ENCODE measurements at regions not wholly inside any gene's neighbourhood (a gene's known extent, or its start where the extent isn't known, plus 50 kb on each side); places are given as distances from the start of the nearest gene placed in this dataset.
"Not testable (repeated sequence)": the region's sequence is repeated elsewhere in the genome, so short reads cannot be mapped to it uniquely, and the experiment has no call there.

GRCh38 chr2:58358026-58358425, 116.9 kb upstream of the FANCL start:
- no peak overlapping the region for H3K9ac ChIP-seq (ENCODE audit: low read length)

GRCh38 chr2:58357521-58357920, 116.4 kb upstream of the FANCL start:
- no peaks in the 10 kb centered on the region for H3K27me3 ChIP-seq (ENCODE audit: control insufficient read depth in 1 of 2, insufficient read depth in 2 of 2, low read length in 2 of 2)
- H3K4me1 ChIP-seq (ENCODE audit: insufficient read depth, low read length) = no peaks in the 10 kb centered on the region

More at GRCh38 chr2:58358026-58358425, 116.9 kb upstream of the FANCL start:
- Histone ChIP-seq H3K27ac (ENCODE audit: low read depth, low read length) (no peak overlapping the region), H3K36me3 (ENCODE audit: insufficient read depth, low read length) (no peaks in the 10 kb centered on the region), H3K4me3 (ENCODE audit: low read depth in 1 of 2, low read length in 2 of 2) (no peak overlapping the region), H3K9me3 (ENCODE audit: low read length) (no peaks in the 10 kb centered on the region), H3K27me3 (ENCODE audit: control insufficient read depth in 1 of 2, insufficient read depth in 2 of 2, low read length in 2 of 2) (no peaks in the 10 kb centered on the region), H3K4me1 (ENCODE audit: insufficient read depth, low read length) (no peaks in the 10 kb centered on the region)

GRCh38 chr2:58354230-58354629, 113.1 kb upstream of the FANCL start:
- Histone ChIP-seq H3K27me3 (ENCODE audit: control insufficient read depth in 1 of 2, insufficient read depth in 2 of 2, low read length in 2 of 2) (no peaks in the 10 kb centered on the region), H3K27ac (ENCODE audit: low read depth, low read length) (no peak overlapping the region), H3K36me3 (ENCODE audit: insufficient read depth, low read length) (no peaks in the 10 kb centered on the region), H3K9me3 (ENCODE audit: low read length) (no peaks in the 10 kb centered on the region), H3K9ac (ENCODE audit: low read length) (no peak overlapping the region), H3K4me1 (ENCODE audit: insufficient read depth, low read length) (no peaks in the 10 kb centered on the region), H3K4me3 (ENCODE audit: low read depth in 1 of 2, low read length in 2 of 2) (no peak overlapping the region)

More at GRCh38 chr2:58357521-58357920, 116.4 kb upstream of the FANCL start:
- Histone ChIP-seq H3K4me3 (ENCODE audit: low read depth in 1 of 2, low read length in 2 of 2) (no peak overlapping the region), H3K36me3 (ENCODE audit: insufficient read depth, low read length) (no peaks in the 10 kb centered on the region), H3K9ac (ENCODE audit: low read length) (no peak overlapping the region), H3K9me3 (ENCODE audit: low read length) (no peaks in the 10 kb centered on the region), H3K27ac (ENCODE audit: low read depth, low read length) (no peak overlapping the region)

GRCh38 chr2:58350484-58350883, 109.4 kb upstream of the FANCL start:
- Histone ChIP-seq H3K4me1 (ENCODE audit: insufficient read depth, low read length) (no peaks in the 10 kb centered on the region), H3K9me3 (ENCODE audit: low read length) (no peaks in the 10 kb centered on the region), H3K27me3 (ENCODE audit: control insufficient read depth in 1 of 2, insufficient read depth in 2 of 2, low read length in 2 of 2) (no peaks in the 10 kb centered on the region), H3K4me3 (ENCODE audit: low read depth in 1 of 2, low read length in 2 of 2) (no peak overlapping the region), H3K36me3 (ENCODE audit: insufficient read depth, low read length) (no peaks in the 10 kb centered on the region), H3K27ac (ENCODE audit: low read depth, low read length) (no peak overlapping the region), H3K9ac (ENCODE audit: low read length) (no peak overlapping the region)

- no peak overlapping the region for H3K27ac ChIP-seq (ENCODE audit: low read depth, low read length)
- H3K4me1 ChIP-seq (ENCODE audit: insufficient read depth, low read length) = no peaks in the 10 kb centered on the region
- H3K36me3 ChIP-seq (ENCODE audit: insufficient read depth, low read length) = no peaks in the 10 kb centered on the region
- no peak overlapping the region for H3K9ac ChIP-seq (ENCODE audit: low read length)
- no peaks in the 10 kb centered on the region for H3K9me3 ChIP-seq (ENCODE audit: low read length)
- H3K27me3 ChIP-seq (ENCODE audit: control insufficient read depth in 1 of 2, insufficient read depth in 2 of 2, low read length in 2 of 2) = no peaks in the 10 kb centered on the region
- no peak overlapping the region for H3K4me3 ChIP-seq (ENCODE audit: low read depth in 1 of 2, low read length in 2 of 2)
Measured at GRCh38 chr2:58347810-58348209, 106.7 kb upstream of the FANCL start.

GRCh38 chr2:58341047-58341446, 99.9 kb upstream of the FANCL start:
- H3K9ac ChIP-seq (ENCODE audit: low read length) = no peak overlapping the region
- no peaks in the 10 kb centered on the region for H3K4me1 ChIP-seq (ENCODE audit: insufficient read depth, low read length)
- H3K27ac ChIP-seq (ENCODE audit: low read depth, low read length) = no peak overlapping the region
- no peaks in the 10 kb centered on the region for H3K9me3 ChIP-seq (ENCODE audit: low read length)
- H3K36me3 ChIP-seq (ENCODE audit: insufficient read depth, low read length) = no peaks in the 10 kb centered on the region
- no peaks in the 10 kb centered on the region for H3K27me3 ChIP-seq (ENCODE audit: control insufficient read depth in 1 of 2, insufficient read depth in 2 of 2, low read length in 2 of 2)
- no peak overlapping the region for H3K4me3 ChIP-seq (ENCODE audit: low read depth in 1 of 2, low read length in 2 of 2)

- Histone ChIP-seq H3K36me3 (ENCODE audit: insufficient read depth, low read length) (no peaks in the 10 kb centered on the region), H3K4me1 (ENCODE audit: insufficient read depth, low read length) (no peaks in the 10 kb centered on the region), H3K27me3 (ENCODE audit: control insufficient read depth in 1 of 2, insufficient read depth in 2 of 2, low read length in 2 of 2) (no peaks in the 10 kb centered on the region), H3K9me3 (ENCODE audit: low read length) (no peaks in the 10 kb centered on the region), H3K4me3 (ENCODE audit: low read depth in 1 of 2, low read length in 2 of 2) (no peak overlapping the region), H3K9ac (ENCODE audit: low read length) (no peak overlapping the region), H3K27ac (ENCODE audit: low read depth, low read length) (no peak overlapping the region)
Measured at GRCh38 chr2:58339548-58340243, 98.6 kb upstream of the FANCL start.

GRCh38 chr2:58336416-58336815, 95.3 kb upstream of the FANCL start:
- Histone ChIP-seq H3K27me3 (ENCODE audit: control insufficient read depth in 1 of 2, insufficient read depth in 2 of 2, low read length in 2 of 2) (no peaks in the 10 kb centered on the region), H3K27ac (ENCODE audit: low read depth, low read length) (no peak overlapping the region), H3K4me1 (ENCODE audit: insufficient read depth, low read length) (no peaks in the 10 kb centered on the region), H3K36me3 (ENCODE audit: insufficient read depth, low read length) (no peaks in the 10 kb centered on the region), H3K9ac (ENCODE audit: low read length) (no peak overlapping the region), H3K4me3 (ENCODE audit: low read depth in 1 of 2, low read length in 2 of 2) (no peak overlapping the region), H3K9me3 (ENCODE audit: low read length) (no peaks in the 10 kb centered on the region)

GRCh38 chr2:58334414-58334813, 93.3 kb upstream of the FANCL start:
- Histone ChIP-seq H3K4me3 (ENCODE audit: low read depth in 1 of 2, low read length in 2 of 2) (no peak overlapping the region), H3K9me3 (ENCODE audit: low read length) (no peaks in the 10 kb centered on the region), H3K27me3 (ENCODE audit: control insufficient read depth in 1 of 2, insufficient read depth in 2 of 2, low read length in 2 of 2) (no peaks in the 10 kb centered on the region), H3K27ac (ENCODE audit: low read depth, low read length) (no peak overlapping the region), H3K9ac (ENCODE audit: low read length) (no peak overlapping the region), H3K36me3 (ENCODE audit: insufficient read depth, low read length) (no peaks in the 10 kb centered on the region), H3K4me1 (ENCODE audit: insufficient read depth, low read length) (no peaks in the 10 kb centered on the region)

GRCh38 chr2:58325296-58325895, 84.3 kb upstream of the FANCL start:
- not testable (repeated sequence) for H3K9me3 ChIP-seq (ENCODE audit: low read length); H3K9ac ChIP-seq (ENCODE audit: low read length); H3K36me3 ChIP-seq (ENCODE audit: insufficient read depth, low read length); H3K4me3 ChIP-seq (ENCODE audit: low read depth in 1 of 2, low read length in 2 of 2); H3K4me1 ChIP-seq (ENCODE audit: insufficient read depth, low read length); H3K27ac ChIP-seq (ENCODE audit: low read depth, low read length); H3K27me3 ChIP-seq (ENCODE audit: control insufficient read depth in 1 of 2, insufficient read depth in 2 of 2, low read length in 2 of 2)

- Histone ChIP-seq H3K27me3 (ENCODE audit: control insufficient read depth in 1 of 2, insufficient read depth in 2 of 2, low read length in 2 of 2) (no peaks in the 10 kb centered on the region), H3K36me3 (ENCODE audit: insufficient read depth, low read length) (no peaks in the 10 kb centered on the region), H3K4me3 (ENCODE audit: low read depth in 1 of 2, low read length in 2 of 2) (no peak overlapping the region), H3K27ac (ENCODE audit: low read depth, low read length) (no peak overlapping the region), H3K9me3 (ENCODE audit: low read length) (no peaks in the 10 kb centered on the region), H3K9ac (ENCODE audit: low read length) (no peak overlapping the region), H3K4me1 (ENCODE audit: insufficient read depth, low read length) (no peaks in the 10 kb centered on the region)
Measured at GRCh38 chr2:58319481-58319880, 78.4 kb upstream of the FANCL start.

GRCh38 chr2:58318949-58319348, 77.8 kb upstream of the FANCL start:
- H3K4me1 ChIP-seq (ENCODE audit: insufficient read depth, low read length); H3K27ac ChIP-seq (ENCODE audit: low read depth, low read length); H3K9ac ChIP-seq (ENCODE audit: low read length): not testable (repeated sequence)

More at GRCh38 chr2:58318949-58319348, 77.8 kb upstream of the FANCL start:
- not testable (repeated sequence) for H3K9me3 ChIP-seq (ENCODE audit: low read length); H3K36me3 ChIP-seq (ENCODE audit: insufficient read depth, low read length); H3K4me3 ChIP-seq (ENCODE audit: low read depth in 1 of 2, low read length in 2 of 2); H3K27me3 ChIP-seq (ENCODE audit: control insufficient read depth in 1 of 2, insufficient read depth in 2 of 2, low read length in 2 of 2)

Measured in muscle layer of colon (tissue), 2 donors.